ENCODE measurements at regions not wholly inside any gene's neighbourhood (a gene's known extent, or its start where the extent isn't known, plus 50 kb on each side); places are given as distances from the start of the nearest gene placed in this dataset.
"Not testable (repeated sequence)": the region's sequence is repeated elsewhere in the genome, so short reads cannot be mapped to it uniquely, and the experiment has no call there.

DNA sequence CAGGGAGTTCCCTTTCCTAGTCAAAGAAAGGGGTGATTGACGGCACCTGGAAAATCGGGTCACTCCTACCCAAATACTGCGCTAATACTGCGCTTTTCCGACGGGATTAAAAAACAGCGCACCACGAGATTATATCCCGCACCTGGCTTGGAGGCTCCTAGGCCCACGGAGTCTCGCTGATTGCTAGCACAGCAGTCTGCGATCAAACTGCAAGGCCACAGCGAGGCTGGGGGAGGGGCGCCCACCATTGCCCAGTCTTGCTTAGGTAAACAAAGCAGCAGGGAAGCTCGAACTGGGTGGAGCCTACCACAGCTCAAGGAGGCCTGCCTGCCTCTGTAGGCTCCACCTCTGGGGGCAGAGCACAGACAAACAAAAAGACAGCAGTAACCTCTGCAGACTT lies 504.1 kb downstream of the HTR1B start:
- H3K4me1 ChIP-seq (ENCODE audit: control insufficient read depth in 2 of 2, insufficient read depth in 1 of 2, low read depth in 1 of 2, low read length in 2 of 2); H2BK5ac ChIP-seq (ENCODE audit: low read length); H3K18ac ChIP-seq (ENCODE audit: low read length); H4K91ac ChIP-seq (ENCODE audit: low read depth, low read length, poor library complexity); H3K9ac ChIP-seq (ENCODE audit: low read depth, low read length, poor library complexity); H4K8ac ChIP-seq (ENCODE audit: low read depth, low read length); H3K27me3 ChIP-seq (ENCODE audit: control insufficient read depth in 3 of 3, insufficient read depth in 3 of 3, low read depth in 1 of 3, low read length in 3 of 3); H3K4me2 ChIP-seq (ENCODE audit: insufficient read depth, low read length, poor library complexity, severe bottlenecking); H3K4ac ChIP-seq (ENCODE audit: low read length); H3K9me3 ChIP-seq (replicated peaks in 1 of 2; ENCODE audit: control insufficient read depth in 2 of 2, insufficient read depth in 1 of 2, low read depth in 1 of 2, low read length in 2 of 2); H2BK120ac ChIP-seq (ENCODE audit: low read depth, low read length); H2AK5ac ChIP-seq (ENCODE audit: low read depth, low read length); H2BK12ac ChIP-seq (ENCODE audit: low read length); H2BK15ac ChIP-seq (ENCODE audit: low read length); H3K14ac ChIP-seq (ENCODE audit: low read length); H3K23ac ChIP-seq (ENCODE audit: low read depth, low read length, poor library complexity); DNase-seq (ENCODE audit: low spot score); H3K4me3 ChIP-seq (ENCODE audit: low read length in 2 of 2); H3K27ac ChIP-seq (replicated peaks; ENCODE audit: low read length); H3K36me3 ChIP-seq (replicated peaks in 1 of 2; ENCODE audit: control insufficient read depth in 2 of 2, insufficient read depth in 2 of 2, low read length in 2 of 2); H3K79me1 ChIP-seq (ENCODE audit: low read depth, low read length); H2AFZ ChIP-seq (ENCODE audit: low read length): not testable (repeated sequence)
- no CpG with 5 or more reads among the region's 15 CpGs for WGBS, 2 donors (ENCODE audit: extremely low coverage in 2 of 2, insufficient read length in 2 of 2, insufficient replicate concordance in 1 of 2)

DNA sequence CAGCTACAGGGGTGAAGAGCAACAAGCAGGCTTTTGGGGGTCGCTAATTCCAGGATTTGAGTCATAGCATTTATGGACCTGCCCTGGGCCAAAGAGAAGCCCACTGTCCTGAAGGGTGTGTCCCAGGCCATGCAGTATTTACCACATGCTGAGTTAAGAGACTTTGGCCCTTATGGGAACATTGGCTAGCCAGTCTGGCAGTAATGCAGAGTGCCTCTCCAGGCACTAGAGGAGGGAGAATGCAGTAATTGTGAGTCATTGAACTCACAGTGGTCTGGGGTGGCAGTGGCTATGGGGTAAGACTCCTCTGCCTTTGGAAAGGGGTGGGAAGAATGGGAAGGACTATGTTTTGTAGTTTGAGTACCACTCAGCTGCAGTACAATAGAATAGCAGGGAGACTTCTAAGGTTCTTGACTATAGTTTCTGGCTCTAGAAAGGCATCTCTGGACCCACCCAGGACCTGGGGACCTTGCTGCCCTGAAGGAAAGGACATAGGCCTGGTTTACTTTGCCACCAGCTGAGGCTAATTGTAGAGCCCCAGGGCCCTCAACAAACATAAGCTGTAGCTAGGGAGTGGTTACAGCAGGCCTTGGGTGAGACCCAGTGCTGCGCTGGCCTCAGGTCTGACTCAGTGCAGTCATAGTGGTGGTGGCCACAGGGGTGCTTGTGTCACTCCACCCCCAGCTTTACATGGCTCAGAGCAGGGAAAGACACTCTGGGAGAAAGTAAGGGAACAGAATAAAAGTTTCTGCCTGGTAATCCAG lies 520.9 kb downstream of the HTR1B start:
- no CpG with 5 or more reads among the region's 2 CpGs for WGBS, 2 donors (ENCODE audit: extremely low coverage in 2 of 2, insufficient read length in 2 of 2, insufficient replicate concordance in 1 of 2)
- H2BK12ac ChIP-seq (ENCODE audit: low read length), result no peak overlapping the region
- peak overlapping the region; percentile 17 for H3K18ac ChIP-seq (ENCODE audit: low read length)
- H3K4me1 ChIP-seq (ENCODE audit: control insufficient read depth in 2 of 2, insufficient read depth in 1 of 2, low read depth in 1 of 2, low read length in 2 of 2), result no peaks in the 10 kb centered on the region
- H3K9me3 ChIP-seq (replicated peaks in 1 of 2; ENCODE audit: control insufficient read depth in 2 of 2, insufficient read depth in 1 of 2, low read depth in 1 of 2, low read length in 2 of 2), result no peaks in the 10 kb centered on the region
- H3K4me2 ChIP-seq (ENCODE audit: insufficient read depth, low read length, poor library complexity, severe bottlenecking), result no peak overlapping the region
- no peak overlapping the region for H4K8ac ChIP-seq (ENCODE audit: low read depth, low read length)
- no peak overlapping the region for H2BK120ac ChIP-seq (ENCODE audit: low read depth, low read length)
- H3K79me1 ChIP-seq (ENCODE audit: low read depth, low read length), result no peaks in the 10 kb centered on the region
- no peak overlapping the region for H3K27ac ChIP-seq (replicated peaks; ENCODE audit: low read length)
- no peak overlapping the region for H3K9ac ChIP-seq (ENCODE audit: low read depth, low read length, poor library complexity)
- H2AFZ ChIP-seq (ENCODE audit: low read length), result no peak overlapping the region
- no peak overlapping the region for H3K23ac ChIP-seq (ENCODE audit: low read depth, low read length, poor library complexity)
- H3K27me3 ChIP-seq (ENCODE audit: control insufficient read depth in 3 of 3, insufficient read depth in 3 of 3, low read depth in 1 of 3, low read length in 3 of 3), result no peaks in the 10 kb centered on the region
- no peak overlapping the region for H2BK15ac ChIP-seq (ENCODE audit: low read length)
- H3K14ac ChIP-seq (ENCODE audit: low read length), result no peak overlapping the region
- no peak for DNase-seq (ENCODE audit: low spot score)
- no peak overlapping the region for H2AK5ac ChIP-seq (ENCODE audit: low read depth, low read length)
- H4K91ac ChIP-seq (ENCODE audit: low read depth, low read length, poor library complexity), result no peak overlapping the region
- no peak overlapping the region for H2BK5ac ChIP-seq (ENCODE audit: low read length)
- H3K36me3 ChIP-seq (replicated peaks in 1 of 2; ENCODE audit: control insufficient read depth in 2 of 2, insufficient read depth in 2 of 2, low read length in 2 of 2), result no peaks in the 10 kb centered on the region
- H3K4me3 ChIP-seq (ENCODE audit: low read length in 2 of 2), result no peak overlapping the region
- H3K4ac ChIP-seq (ENCODE audit: low read length), result no peak overlapping the region

DNA sequence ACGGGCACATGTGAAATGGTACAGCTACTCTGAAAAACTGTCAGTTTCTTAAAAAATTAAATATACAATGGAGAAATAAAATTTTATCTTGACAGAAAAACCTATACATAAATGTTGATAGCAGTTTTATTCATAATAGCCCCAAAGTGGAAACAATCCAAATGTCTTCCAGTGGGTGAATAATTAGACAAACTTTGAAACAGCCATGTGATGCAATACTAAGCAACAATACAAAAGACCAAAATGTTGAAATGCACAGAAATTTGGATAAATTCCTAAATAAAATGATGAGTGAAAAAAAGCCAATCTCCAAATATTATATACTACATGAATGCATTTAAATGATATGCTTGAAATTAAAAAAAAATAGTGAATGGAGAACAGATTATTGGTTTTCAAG lies 523.1 kb downstream of the HTR1B start:
- WGBS, 2 donors (ENCODE audit: extremely low coverage in 2 of 2, insufficient read length in 2 of 2, insufficient replicate concordance in 1 of 2), result no CpG with 5 or more reads among the region's 1 CpG
- Histone ChIP-seq H3K14ac (ENCODE audit: low read length) (no peak overlapping the region), H2BK120ac (ENCODE audit: low read depth, low read length) (no peak overlapping the region), H2BK5ac (ENCODE audit: low read length) (no peak overlapping the region), H3K9ac (ENCODE audit: low read depth, low read length, poor library complexity) (no peak overlapping the region), H3K79me1 (ENCODE audit: low read depth, low read length) (no peaks in the 10 kb centered on the region), H3K4me1 (ENCODE audit: control insufficient read depth in 2 of 2, insufficient read depth in 1 of 2, low read depth in 1 of 2, low read length in 2 of 2) (no peaks in the 10 kb centered on the region), H3K27ac (replicated peaks; ENCODE audit: low read length) (no peak overlapping the region), H4K8ac (ENCODE audit: low read depth, low read length) (no peak overlapping the region), H3K18ac (ENCODE audit: low read length) (no peak overlapping the region), H3K4me3 (ENCODE audit: low read length in 2 of 2) (no peak overlapping the region), H3K4ac (ENCODE audit: low read length) (no peak overlapping the region), H2AFZ (ENCODE audit: low read length) (no peak overlapping the region), H4K91ac (ENCODE audit: low read depth, low read length, poor library complexity) (no peak overlapping the region), H2BK12ac (ENCODE audit: low read length) (no peak overlapping the region), H3K27me3 (ENCODE audit: control insufficient read depth in 3 of 3, insufficient read depth in 3 of 3, low read depth in 1 of 3, low read length in 3 of 3) (no peaks in the 10 kb centered on the region), H2BK15ac (ENCODE audit: low read length) (no peak overlapping the region), H3K9me3 (replicated peaks in 1 of 2; ENCODE audit: control insufficient read depth in 2 of 2, insufficient read depth in 1 of 2, low read depth in 1 of 2, low read length in 2 of 2) (no peaks in the 10 kb centered on the region), H2AK5ac (ENCODE audit: low read depth, low read length) (no peak overlapping the region), H3K23ac (ENCODE audit: low read depth, low read length, poor library complexity) (no peak overlapping the region), H3K36me3 (replicated peaks in 1 of 2; ENCODE audit: control insufficient read depth in 2 of 2, insufficient read depth in 2 of 2, low read length in 2 of 2) (no peaks in the 10 kb centered on the region), H3K4me2 (ENCODE audit: insufficient read depth, low read length, poor library complexity, severe bottlenecking) (no peak overlapping the region)
- DNase-seq (ENCODE audit: low spot score), result no peak

DNA sequence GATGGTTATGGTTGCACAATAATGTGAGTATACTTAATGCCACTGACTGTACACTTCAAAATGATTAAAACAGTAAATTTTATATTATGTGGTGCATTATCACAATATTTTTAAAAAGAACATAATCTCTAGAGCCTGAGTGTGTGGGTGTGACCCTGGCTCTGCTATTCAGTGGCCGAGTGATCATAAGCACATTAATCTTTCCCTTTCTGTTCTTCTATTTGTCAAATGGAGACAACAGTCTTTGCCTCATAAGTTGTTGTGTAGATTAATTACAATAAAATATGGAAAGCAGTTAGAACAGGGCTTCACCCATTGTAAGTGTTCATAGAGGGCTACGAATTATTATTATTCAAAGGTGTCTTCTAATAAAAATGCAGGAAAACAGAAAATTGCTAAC lies 548.6 kb downstream of the HTR1B start:
- Histone ChIP-seq H3K9me3 (replicated peaks in 1 of 2; ENCODE audit: control insufficient read depth in 2 of 2, insufficient read depth in 1 of 2, low read depth in 1 of 2, low read length in 2 of 2) (no peaks in the 10 kb centered on the region), H2AK5ac (ENCODE audit: low read depth, low read length) (no peak overlapping the region), H3K27ac (replicated peaks; ENCODE audit: low read length) (no peak overlapping the region), H3K23ac (ENCODE audit: low read depth, low read length, poor library complexity) (no peak overlapping the region), H3K14ac (ENCODE audit: low read length) (no peak overlapping the region), H3K36me3 (replicated peaks in 1 of 2; ENCODE audit: control insufficient read depth in 2 of 2, insufficient read depth in 2 of 2, low read length in 2 of 2) (no peaks in the 10 kb centered on the region), H2BK12ac (ENCODE audit: low read length) (no peak overlapping the region), H3K9ac (ENCODE audit: low read depth, low read length, poor library complexity) (no peak overlapping the region), H3K4me2 (ENCODE audit: insufficient read depth, low read length, poor library complexity, severe bottlenecking) (no peak overlapping the region), H3K18ac (ENCODE audit: low read length) (no peak overlapping the region), H2BK15ac (ENCODE audit: low read length) (no peak overlapping the region), H3K4me1 (ENCODE audit: control insufficient read depth in 2 of 2, insufficient read depth in 1 of 2, low read depth in 1 of 2, low read length in 2 of 2) (no peaks in the 10 kb centered on the region), H4K8ac (ENCODE audit: low read depth, low read length) (no peak overlapping the region), H2BK5ac (ENCODE audit: low read length) (no peak overlapping the region), H2AFZ (ENCODE audit: low read length) (no peak overlapping the region), H3K27me3 (ENCODE audit: control insufficient read depth in 3 of 3, insufficient read depth in 3 of 3, low read depth in 1 of 3, low read length in 3 of 3) (no peaks in the 10 kb centered on the region), H3K79me1 (ENCODE audit: low read depth, low read length) (no peaks in the 10 kb centered on the region), H4K91ac (ENCODE audit: low read depth, low read length, poor library complexity) (no peak overlapping the region), H2BK120ac (ENCODE audit: low read depth, low read length) (no peak overlapping the region), H3K4me3 (ENCODE audit: low read length in 2 of 2) (no peak overlapping the region), H3K4ac (ENCODE audit: low read length) (no peak overlapping the region)
- DNase-seq (ENCODE audit: low spot score), result no peak
- WGBS, 2 donors (ENCODE audit: extremely low coverage in 2 of 2, insufficient read length in 2 of 2, insufficient replicate concordance in 1 of 2), result no CpG with 5 or more reads among the region's 2 CpGs

All from neuronal stem cell (in vitro differentiated cells).